Fibroblast of lung (primary cell): ENCODE measurements at regions not wholly inside any gene's neighbourhood (a gene's known extent, or its start where the extent isn't known, plus 50 kb on each side); places are given as distances from the start of the nearest gene placed in this dataset.

Experiments used
- EZH2 ChIP-seq: IDR thresholded peaks from 2 replicates; pipeline ENCODE4 v1.5.1; 2012; ENCODE audit warnings: low read length, control low read depth, mild to moderate bottlenecking; ENCODE audit errors: missing control alignments
- TF ChIP-seq, protein P1 (sequence below), 2 donors: IDR thresholded peaks in 1 of 2; conservative IDR thresholded peaks in 1 of 2; 1 replicate in 1 of 2; 2 replicates in 1 of 2; pipeline ENCODE4 v1.5.1; 2011 to 2012; ENCODE audit warnings: low read length in 2 of 2, control low read depth in 1 of 2, inconsistent platforms in 1 of 2, low read depth in 1 of 2, mild to moderate bottlenecking in 1 of 2

DNA sequence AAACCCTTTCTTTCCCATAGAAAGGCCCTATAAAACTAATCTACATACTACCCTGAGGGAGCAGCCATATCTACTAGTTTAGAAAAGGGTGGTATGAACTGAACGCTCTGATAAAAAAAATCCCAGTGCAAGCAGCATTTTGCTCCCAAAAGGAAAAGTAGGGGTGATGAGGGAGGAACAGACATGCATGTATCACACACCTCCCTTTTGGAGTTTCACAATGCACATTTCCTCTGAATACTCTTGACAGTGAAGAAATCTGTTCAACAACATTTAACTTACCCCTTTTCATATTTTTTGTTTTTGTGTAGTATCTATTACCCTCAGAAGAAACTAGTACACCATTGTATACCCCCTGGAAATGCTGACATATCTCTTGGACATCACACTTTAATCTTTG, 411.4 kb downstream of the MAT2B start:
- TF ChIP-seq, protein P1, sequence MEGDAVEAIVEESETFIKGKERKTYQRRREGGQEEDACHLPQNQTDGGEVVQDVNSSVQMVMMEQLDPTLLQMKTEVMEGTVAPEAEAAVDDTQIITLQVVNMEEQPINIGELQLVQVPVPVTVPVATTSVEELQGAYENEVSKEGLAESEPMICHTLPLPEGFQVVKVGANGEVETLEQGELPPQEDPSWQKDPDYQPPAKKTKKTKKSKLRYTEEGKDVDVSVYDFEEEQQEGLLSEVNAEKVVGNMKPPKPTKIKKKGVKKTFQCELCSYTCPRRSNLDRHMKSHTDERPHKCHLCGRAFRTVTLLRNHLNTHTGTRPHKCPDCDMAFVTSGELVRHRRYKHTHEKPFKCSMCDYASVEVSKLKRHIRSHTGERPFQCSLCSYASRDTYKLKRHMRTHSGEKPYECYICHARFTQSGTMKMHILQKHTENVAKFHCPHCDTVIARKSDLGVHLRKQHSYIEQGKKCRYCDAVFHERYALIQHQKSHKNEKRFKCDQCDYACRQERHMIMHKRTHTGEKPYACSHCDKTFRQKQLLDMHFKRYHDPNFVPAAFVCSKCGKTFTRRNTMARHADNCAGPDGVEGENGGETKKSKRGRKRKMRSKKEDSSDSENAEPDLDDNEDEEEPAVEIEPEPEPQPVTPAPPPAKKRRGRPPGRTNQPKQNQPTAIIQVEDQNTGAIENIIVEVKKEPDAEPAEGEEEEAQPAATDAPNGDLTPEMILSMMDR (conservative IDR thresholded peaks at IDR 0.05 in 1 of 2, IDR thresholded peaks at IDR 0.05 in 1 of 2; ENCODE audit: low read depth in 1 of 2, low read length in 2 of 2) = no peak
- no peak for TF ChIP-seq EZH2
